CD4-positive, alpha-beta T cell treated with Interferon gamma for 1 hour (primary cell): ENCODE measurements at regions not wholly inside any gene's neighbourhood (a gene's known extent, or its start where the extent isn't known, plus 50 kb on each side); places are given as distances from the start of the nearest gene placed in this dataset.
"Not testable (repeated sequence)": the region's sequence is repeated elsewhere in the genome, so short reads cannot be mapped to it uniquely, and the experiment has no call there.

ENCODE experiments used
- DNase-seq: peaks from one replicate; pipeline ENCODE4 v3.0.0-alpha.2; 2020

DNA sequence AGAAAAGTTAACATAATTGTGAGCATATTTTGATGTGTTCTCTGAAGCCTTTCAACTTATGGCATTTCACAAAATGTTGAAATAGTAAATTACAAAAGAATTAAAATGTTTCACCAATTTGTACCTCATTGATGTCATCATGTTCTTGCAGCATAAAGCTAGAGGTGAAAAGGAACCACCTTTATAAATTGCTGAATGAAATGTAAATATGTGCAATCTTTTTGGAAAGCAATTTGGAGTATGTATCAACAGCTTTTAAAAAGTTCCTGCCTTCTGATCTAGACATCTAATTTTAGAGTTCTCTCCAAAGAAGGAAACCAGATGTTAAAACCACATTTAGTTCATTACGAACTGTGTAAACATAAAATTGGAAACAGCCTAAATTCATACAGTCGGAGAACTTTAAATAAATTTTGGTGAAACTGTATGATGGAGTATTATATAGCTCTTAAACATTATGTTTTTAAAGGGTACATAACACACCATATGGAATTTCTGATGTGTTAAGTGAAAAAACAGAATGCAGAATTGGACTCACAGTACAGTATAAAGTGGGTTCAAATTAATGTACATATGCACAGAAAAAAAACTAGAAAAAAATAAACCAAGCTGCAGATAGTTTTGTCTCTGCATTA lies 311.2 kb upstream of the NAALADL2 start:
- no peak for DNase-seq

DNA sequence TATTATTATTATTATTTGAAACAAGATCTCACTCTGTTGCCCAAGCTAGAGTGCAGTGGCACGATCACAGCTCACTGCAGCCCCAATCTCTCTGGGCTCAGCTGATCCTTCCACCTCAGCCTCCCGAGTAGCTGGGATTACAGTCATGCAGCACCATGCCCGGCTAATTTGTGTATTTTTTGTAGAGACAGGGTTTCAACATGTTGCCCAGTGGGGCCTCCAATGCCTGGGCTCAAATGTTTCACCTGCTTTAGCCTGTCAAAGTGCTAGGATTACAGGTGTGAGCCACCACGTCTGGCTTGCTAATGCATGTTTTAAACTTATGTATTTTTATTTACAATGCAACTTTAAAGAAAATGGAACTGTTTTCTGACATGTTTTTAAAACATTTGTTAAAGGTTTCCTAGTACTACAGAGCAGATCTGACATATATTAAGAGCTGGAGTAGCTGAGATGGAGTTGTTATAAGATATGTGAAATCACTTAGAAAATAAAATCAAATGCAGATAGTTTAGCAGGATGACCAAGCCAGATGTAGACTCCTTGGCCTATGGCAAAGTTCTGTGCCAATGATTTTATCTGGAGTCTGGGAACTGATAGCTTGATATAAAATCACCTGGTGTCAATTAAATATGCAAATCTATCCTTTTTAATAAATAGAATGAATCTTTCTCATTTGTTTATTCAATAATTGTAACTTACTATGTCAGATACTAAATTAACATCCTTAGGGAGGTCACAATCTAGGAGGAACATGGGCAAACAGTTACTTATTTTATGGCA lies 310.1 kb upstream of the NAALADL2 start:
- DNase-seq, result no peak

DNA sequence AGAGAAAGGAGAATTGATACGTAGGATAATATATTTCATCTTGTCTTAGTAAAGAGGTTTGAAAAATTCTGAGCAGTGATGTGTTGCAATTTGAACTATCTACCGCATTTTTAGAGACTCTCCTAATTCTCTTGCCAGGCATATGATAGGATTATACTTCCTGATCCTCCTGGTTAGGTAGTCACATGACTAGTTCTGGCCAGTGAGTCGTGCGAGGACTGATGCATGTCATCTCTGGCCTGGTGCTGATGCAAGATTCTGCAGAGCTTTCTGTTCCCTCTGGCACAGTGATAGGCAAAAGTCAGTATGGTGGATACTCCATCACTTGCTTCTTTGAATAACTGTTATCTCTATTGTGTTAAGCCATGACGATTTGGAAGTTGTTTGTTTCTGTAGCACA lies 277.6 kb upstream of the NAALADL2 start:
- no peak for DNase-seq

DNA sequence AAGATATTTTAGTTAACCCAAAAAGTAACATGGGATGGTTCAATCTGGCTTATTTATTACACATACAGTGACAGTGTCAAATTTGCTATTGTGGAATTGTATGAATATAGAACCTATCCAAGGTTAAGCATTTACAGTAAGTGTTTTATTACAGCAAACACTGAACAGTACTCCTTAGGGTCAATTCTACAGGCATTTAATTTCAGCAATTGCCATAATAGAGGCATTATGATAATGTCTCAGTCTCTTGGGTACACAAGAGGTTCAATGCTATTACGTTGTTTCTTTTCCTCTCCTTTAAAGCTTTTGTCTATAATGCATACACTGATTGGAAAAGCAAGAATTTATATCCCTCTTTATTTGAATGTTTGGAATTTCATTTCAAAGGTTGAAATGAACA lies 275.7 kb upstream of the NAALADL2 start:
- no peak for DNase-seq

DNA sequence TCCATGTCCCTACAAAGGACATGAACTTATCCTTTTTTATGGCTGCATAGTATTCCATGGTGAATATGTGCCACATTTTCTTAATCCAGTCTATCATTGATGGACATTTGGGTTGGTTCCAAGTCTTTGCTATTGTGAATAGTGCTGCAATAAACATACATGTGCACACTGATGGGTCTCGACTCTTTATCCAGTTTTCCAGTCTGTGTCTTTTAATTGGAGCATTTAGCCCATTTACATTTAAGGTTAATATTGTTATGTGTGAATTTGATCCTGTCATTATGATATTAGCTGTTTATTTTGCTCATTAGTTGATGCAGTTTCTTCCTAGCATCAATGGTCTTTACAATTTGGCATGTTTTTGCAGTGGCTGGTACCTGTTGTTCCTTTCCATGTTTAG lies 272.0 kb upstream of the NAALADL2 start:
- DNase-seq, result not testable (repeated sequence)

DNA sequence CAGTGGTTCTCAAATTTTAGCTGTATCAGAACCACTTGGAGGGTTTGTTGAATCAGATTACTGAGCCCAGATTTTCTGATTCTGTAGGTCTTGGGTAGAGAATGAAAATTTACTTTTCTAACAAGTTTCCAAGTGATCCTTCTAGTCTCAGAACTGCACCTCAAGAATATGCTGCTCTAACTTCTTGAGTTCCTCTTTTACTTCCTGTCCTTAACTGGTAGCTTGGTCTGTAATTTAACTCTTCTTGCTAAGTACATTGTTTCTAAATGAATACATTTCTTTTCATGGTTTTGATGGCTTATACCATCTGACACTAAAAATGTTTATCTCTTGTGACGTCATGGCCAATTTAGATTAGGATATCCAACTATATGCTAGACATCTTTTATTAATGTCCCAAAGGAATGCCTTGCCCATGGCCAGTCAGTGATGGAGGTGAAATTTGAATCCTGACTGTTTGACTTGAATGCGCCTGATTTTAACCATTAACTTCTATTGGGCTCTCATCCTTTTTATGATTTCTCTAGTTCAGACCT lies 262.6 kb upstream of the NAALADL2 start:
- DNase-seq, result no peak

DNA sequence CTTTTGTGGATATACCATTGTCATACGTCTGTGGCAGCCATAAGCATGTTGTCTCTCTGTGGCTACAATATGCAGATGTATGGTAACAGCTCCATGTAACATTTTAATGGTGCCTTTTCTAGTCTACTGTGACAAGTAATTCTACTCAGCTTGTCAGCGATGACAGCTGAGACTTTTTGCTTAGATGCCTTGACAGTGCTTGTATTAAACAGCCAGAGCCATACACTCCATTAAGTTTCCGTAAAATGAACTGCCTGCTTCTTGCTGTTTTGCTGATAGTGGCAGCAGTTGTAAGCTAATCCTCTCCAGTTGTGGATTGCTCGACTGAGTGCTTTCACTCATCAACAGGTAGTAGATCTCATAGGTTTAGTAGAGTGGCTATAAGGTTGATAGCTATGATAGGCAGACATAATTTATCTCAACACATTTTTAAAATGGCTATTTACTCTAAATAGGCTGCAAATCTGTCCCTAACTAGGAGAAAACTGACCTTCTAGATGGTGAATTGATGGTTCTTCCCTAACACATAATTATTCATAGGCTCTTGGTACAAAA lies 260.2 kb upstream of the NAALADL2 start:
- DNase-seq, result no peak

DNA sequence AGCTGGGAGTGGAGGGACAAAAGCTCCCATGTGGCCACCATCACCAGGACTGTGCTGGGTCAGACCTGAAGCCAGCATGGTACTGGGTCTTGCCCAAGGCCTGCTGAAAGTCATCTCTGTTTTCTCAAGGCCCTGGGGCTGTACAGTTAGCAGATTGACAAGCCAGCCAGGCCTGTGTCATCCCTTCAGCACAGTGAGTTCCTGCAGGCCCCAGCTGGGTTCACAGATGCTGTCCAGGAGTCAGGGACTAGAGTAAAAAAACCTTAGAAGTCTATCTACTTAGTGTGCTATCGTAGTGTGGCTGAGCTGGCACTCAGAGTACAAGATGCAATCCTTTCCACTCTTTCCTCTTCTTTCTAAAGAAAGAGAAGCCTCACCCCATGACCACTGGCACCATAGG lies 246.0 kb upstream of the NAALADL2 start:
- no peak for DNase-seq

DNA sequence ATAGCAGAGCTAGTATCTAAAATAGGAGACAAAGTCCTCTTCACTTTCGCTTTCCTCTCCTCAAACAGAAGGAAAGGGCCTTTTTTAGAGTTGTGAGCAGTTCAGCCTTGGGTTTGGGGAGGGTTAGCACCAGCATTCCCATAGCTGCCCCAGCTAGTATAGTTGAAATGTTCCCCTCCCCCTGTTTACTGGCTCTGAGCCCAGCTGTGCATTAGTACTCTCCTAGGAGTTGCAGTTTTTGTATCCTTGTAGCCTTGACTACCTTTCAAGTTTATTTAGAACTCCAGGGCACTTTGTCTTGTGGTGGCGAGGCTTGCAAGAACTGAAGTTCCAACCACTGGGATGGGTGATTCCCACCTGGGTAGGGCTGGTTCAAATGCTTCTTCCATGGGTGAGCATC lies 245.1 kb upstream of the NAALADL2 start:
- no peak for DNase-seq

DNA sequence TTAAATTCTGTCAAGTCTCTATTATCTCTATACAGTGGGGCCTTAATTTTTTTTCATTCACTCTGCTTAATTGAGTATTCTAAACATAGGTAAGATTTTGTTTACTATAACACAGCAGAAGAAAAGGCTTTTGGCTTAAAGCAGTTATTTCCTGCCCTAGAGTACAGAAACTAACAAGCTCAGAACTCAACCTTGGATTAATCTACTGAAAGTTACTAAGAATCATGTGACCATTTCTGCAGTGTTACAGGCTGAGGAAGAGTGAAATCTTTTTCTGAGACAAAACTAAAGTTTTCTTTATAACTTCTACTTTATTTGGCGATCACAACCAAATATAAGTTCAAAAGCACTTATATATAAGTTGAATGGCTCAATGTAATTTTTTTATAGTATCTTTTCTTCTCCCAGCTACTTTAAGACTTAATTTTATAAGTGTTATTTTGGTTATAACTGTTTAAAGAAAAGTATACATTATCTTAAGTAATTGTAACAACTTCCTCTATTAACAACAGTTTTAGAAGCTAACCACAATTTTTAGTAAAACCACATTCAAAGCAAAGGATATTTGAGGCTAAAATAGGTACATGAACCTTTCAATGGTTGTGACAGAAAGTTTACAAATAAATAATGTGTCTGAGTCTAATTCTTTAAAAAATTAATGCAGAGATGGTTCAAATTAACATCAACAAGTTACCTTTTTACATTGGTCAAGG lies 240.6 kb upstream of the NAALADL2 start:
- no peak for DNase-seq

DNA sequence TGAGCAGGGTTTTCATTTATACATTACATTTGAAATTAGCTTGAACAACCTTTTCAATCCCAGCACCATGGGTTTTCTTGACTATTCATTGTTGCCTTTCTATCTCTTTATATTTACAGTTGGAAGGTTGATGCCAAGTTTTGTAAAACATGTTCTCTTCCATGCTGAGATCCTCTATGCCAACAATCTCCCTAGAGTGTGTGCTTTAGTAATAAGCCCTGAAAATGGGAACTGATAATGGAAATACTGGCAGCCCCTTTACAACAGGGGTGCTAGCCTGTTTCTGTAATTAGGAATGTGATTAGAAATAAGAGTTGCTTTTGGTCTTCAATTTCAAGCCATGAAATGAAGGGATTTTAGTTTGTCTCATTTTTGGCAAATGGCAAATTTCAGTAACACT lies 239.9 kb upstream of the NAALADL2 start:
- DNase-seq, result no peak

DNA sequence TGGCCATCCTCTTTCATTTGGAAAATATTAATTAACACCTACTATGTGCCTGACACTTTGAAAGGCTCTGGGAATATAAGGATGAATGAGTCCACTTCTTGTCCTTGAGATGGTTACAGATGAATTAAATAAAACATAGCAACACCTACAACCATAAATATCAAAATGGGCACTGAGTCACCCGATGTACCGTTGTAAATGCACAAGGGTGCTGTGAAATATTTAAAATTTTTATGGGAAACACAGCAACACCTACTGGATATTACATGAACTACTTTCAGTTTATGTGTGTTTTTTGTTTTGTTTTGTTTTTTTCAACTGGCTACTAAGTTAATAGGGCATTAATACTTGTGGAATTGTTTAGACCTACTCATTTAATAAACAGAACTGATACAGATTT lies 239.0 kb upstream of the NAALADL2 start:
- no peak for DNase-seq

DNA sequence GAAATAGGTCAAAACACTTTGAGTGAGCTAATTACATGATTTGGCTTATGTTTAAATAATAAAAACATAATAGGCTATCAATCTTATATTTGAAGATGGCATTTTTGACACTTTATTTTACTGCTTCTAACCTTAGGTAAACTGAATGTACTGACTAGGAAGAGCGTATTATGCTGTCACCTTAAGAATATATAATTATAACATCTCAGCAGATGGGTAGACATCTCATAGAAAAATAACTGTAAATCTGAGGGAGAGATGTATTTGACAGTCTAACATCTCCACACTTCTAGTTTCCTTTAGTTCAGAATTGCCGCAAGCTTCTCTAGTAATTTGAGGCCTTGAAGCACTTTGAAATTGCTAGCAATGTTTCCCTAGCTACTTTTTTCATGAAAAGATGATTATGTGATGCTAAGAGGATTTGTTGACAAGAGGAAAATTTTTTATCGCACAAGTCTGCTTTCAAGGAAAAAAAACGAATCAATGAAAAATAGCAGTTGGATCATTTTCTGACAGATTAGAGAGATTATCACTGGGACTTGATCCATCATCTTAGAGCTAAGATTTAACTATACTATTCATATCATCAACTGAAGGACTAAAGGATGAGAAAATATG lies 238.2 kb upstream of the NAALADL2 start:
- DNase-seq, result no peak

DNA sequence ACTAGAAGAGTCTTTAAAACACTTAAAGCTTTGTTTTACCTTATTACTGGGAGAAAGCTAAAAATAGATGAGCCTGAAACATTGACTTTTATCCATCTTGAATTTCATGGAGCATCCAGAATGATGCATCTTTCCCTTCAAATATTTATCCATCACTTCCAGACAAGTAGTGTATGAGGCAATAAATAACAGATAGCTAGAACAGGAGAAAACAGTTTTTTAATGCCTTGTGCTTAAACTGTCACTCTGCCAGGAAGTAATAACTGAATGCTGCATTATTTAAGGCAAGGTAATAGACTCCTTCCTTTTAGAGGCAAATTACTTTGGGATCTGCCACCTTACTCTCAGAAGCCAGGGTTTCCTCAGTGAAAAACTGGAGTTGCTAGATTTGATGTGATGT lies 225.8 kb upstream of the NAALADL2 start:
- DNase-seq, result no peak

DNA sequence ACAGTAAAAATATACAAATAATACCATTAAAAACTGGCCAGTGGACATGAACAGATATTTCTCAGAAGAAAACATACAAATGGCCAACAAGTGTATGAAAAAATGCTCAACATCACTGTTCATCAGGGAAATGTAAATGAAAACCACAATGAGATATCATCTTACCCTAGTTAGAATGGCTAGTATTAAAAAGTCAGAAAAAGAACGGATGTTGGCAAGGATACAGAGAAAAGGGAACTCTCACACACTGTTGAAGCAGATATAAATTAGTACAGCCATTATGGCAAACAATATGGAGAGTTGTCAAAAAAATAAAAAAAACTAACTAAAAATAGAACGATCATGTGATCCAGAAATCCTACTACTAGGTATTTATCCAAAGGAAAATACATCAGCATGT lies 222.7 kb upstream of the NAALADL2 start:
- DNase-seq, result no peak

DNA sequence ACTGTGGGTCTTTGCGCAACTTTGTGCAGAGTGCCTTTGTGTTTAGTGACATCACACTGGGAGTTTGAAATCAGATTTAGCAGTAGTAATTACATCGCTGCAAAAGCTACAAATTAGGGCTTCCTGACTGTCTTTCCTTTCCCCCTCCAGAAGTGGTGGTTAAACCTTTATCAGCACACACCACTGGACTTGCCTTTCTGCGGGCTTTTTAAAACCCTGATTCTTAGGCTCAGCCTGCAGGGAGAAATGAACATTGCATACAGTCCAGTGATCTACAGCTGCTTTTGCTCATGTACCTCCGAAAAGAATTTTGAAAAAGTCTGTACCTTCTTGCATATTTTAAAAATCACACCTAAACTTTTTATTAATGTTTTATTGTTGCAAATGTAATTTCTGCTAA lies 219.7 kb upstream of the NAALADL2 start:
- DNase-seq, result no peak

DNA sequence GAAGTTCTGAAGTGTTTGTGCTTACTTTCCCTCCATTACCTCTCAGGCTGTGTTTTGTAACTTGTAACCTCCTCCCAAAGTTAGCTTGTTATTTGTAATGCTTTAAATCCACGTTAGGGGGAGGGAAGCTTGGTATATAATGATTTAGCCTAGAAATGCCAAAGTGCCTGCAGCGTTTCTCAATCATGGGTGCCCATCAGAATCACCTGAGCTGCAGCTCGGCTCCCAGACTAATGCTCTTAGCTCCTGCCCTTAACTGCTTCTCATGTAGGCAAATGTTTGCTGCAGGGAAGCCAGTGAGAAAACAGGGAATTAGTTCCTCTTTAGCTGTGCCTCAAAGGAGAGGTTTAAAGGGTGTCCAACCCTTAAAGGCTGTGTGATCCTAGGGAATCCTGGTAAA lies 219.2 kb upstream of the NAALADL2 start:
- no peak for DNase-seq

DNA sequence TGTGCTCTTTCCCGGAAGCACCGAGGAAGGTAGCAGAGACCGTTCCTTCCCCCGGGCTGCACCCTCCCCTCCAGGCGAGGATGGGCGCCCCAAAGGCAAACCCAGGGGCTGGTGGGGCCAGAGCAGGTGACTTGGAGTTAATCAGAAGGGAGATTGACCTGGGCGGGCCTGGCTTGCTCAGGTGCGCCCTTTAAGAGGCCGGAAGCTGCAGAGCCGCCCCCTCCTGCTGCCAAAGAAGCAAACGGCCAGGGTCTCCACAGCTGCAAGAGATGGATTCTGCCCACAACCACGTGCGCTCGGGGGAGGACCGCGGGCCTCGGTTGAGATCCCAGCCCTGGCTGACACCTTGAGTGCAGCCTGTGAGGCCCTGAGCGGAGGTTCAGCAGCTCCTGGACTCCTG lies 218.2 kb upstream of the NAALADL2 start:
- DNase-seq, result no peak

DNA sequence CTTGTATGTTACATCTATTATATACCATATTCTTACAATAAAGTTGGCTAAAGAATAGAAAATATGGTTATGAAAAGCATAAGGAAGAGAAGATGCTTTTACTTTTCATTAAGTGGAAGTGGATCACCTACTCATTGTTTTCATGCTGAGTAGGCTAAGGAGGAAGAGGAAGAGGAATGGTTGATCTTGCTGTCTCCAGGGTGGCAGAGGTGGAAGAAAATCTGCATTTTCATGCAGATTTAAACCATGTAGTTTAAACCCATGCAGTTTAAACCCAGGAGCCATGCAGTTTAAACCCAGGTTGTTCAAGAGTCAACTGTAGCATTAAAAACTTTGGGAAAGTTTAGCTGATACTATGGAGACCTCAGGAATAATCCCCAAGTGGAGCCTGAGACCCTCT lies 214.8 kb upstream of the NAALADL2 start:
- DNase-seq, result no peak

DNA sequence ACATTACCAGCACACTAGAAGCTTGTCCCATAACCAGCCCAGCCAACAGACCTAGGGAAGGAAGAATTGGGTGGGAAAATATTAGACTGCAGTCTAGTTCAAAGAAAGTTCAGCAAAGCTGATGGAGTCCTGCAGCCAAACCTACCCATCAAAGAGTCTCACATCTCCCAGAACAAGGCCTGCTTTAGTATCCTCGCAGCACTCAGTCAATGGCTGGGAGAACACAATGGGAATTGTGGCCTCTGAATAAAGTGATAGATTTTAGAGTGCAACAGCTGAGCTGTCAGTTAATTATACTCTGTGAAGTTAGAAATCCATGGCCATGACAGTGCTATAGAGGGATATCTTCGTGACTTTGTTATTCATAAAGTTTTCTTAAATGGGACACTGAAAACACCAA lies 207.2 kb upstream of the NAALADL2 start:
- DNase-seq, result no peak

DNA sequence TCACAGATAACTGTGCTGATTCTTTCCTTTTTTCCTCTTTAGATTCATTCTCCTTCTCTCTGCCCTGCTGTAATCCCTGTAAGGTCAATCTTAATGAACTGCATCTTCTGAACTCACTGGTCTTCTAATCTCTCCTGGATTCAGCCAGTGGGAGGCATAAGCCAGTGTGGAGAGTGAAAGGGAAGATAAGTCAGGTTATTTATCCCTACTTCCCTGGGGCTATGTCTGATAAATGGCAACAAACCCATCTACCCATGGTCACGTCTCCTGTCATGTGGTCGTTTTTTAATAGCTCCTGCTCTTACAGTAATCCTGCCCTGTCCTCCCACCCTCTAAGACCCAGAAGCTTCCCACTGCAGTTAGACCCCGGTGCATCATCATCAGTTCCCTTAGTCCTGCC lies 199.6 kb upstream of the NAALADL2 start:
- DNase-seq, result no peak

DNA sequence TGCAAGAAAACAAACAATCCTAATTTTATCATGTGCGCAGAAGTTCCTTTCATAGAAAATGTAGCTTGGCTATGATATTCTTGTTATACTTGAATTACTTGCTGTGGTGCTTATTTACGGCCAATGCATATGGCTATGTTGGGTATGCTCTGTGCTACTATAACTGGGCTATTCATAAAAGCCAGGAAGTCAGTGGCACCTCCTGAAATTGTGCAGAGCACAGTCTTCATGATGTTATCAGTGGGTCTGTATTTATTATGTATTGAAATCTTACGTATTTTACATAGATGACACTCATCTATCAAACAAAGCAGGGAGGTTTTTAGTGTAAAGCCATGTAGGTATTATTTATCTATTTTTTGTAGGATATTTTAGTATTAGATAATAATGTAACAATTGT lies 196.5 kb upstream of the NAALADL2 start:
- DNase-seq, result no peak

DNA sequence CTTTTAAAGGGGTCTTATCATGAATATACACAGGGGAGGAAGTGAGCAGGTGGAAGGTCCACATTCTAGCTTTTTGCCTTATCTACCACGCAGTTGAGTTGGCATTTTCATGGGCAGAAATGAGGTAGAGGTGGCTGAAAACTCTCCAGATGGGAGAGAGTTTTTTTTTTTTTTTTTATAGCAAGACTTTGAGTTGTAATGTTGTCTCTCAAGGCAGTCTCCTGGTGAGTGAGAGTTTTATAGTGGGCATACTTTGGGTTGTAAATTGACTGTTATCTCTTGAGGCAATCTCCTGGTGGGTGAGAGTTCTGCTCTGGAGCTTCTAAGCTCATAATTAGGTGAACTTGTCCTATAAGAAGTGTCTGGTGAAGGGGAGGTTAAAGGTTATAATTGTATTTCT lies 191.7 kb upstream of the NAALADL2 start:
- DNase-seq, result no peak
